ENCODE measurements at regions not wholly inside any gene's neighbourhood (a gene's known extent, or its start where the extent isn't known, plus 50 kb on each side); places are given as distances from the start of the nearest gene placed in this dataset.

DNA sequence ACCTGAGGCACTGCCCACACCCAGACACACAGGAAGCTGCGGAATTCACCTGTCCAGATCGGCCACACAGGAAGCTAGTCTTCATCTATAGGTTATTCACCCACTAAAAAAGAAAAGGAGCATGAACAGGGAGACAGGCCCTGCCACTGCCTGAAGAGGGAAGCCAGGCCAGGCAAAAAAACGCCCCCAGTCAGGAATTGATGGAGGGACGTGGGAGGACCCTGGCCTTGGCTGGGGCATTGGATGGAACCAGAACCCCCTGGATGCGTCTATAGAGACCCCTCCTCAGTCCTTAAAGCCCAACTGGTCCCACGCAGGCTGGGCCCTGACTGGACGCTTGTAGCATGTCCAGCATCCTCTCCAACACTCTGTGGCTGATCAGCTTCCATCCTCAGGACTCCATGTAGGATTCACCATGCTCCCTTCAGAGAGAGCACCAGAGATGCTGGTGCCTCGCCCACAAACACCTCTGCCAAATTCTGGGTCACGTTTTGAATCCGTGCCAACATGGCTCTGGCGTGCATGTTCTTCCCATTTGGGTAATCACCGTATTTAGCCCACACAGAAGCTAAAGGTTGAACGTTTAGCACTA is 259.3 kb upstream of the TCERG1L start:
- intact Hi-C loops (cut with micrococcal nuclease) = no loop called here
- H3K36me3 Mint-ChIP-seq (ENCODE audit: low read depth) = no peaks in the 10 kb centered on the region
- POLR2A ChIA-PET = no interaction called here
- H3K4me1 Mint-ChIP-seq (ENCODE audit: low read depth) = no peaks in the 10 kb centered on the region
- H3K4me3 Mint-ChIP-seq = no peak overlapping the region
- no peak overlapping the region for H3K27ac Mint-ChIP-seq
- no peak for DNase-seq
- TF ChIP-seq, protein P1, sequence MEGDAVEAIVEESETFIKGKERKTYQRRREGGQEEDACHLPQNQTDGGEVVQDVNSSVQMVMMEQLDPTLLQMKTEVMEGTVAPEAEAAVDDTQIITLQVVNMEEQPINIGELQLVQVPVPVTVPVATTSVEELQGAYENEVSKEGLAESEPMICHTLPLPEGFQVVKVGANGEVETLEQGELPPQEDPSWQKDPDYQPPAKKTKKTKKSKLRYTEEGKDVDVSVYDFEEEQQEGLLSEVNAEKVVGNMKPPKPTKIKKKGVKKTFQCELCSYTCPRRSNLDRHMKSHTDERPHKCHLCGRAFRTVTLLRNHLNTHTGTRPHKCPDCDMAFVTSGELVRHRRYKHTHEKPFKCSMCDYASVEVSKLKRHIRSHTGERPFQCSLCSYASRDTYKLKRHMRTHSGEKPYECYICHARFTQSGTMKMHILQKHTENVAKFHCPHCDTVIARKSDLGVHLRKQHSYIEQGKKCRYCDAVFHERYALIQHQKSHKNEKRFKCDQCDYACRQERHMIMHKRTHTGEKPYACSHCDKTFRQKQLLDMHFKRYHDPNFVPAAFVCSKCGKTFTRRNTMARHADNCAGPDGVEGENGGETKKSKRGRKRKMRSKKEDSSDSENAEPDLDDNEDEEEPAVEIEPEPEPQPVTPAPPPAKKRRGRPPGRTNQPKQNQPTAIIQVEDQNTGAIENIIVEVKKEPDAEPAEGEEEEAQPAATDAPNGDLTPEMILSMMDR (IDR thresholded peaks at IDR 0.05) = no peak
- peaks cover 3% of the 10 kb centered on the region for H3K9me3 Mint-ChIP-seq
- no peaks in the 10 kb centered on the region for H3K27me3 Mint-ChIP-seq
- ATAC-seq = no peak
- CTCF ChIA-PET = no interaction called here

DNA sequence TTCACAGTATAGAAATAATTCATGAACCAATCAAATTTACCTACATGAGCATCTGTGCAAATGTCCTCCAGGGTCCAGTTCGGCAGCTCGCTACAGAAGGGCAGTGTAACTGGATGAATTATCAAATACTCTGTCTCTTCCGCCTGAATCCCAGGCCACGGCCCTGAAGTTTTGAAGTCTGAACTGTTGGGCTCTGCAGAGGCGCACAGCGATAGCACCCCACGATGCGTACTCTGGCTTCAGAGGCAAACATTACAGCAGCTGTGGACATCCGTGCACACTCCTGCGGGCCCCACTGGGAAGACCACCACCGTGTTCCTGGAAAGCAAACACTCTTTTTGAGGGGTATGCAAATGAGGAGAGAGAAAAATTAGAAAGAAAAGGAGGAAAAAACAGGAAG is 259.8 kb upstream of the TCERG1L start:
- intact Hi-C loops (cut with micrococcal nuclease) = no loop called here
- TF ChIP-seq, protein P1 (IDR thresholded peaks at IDR 0.05) = no peak
- DNase-seq (no peak), ATAC-seq (no peak)
- Mint-ChIP-seq H3K36me3 (ENCODE audit: low read depth) (no peaks in the 10 kb centered on the region), H3K27ac (no peak overlapping the region), H3K4me1 (ENCODE audit: low read depth) (no peaks in the 10 kb centered on the region), H3K4me3 (no peak overlapping the region), H3K9me3 (no peaks in the 10 kb centered on the region), H3K27me3 (no peaks in the 10 kb centered on the region)
- POLR2A ChIA-PET = no interaction called here
- CTCF ChIA-PET = no interaction called here

DNA sequence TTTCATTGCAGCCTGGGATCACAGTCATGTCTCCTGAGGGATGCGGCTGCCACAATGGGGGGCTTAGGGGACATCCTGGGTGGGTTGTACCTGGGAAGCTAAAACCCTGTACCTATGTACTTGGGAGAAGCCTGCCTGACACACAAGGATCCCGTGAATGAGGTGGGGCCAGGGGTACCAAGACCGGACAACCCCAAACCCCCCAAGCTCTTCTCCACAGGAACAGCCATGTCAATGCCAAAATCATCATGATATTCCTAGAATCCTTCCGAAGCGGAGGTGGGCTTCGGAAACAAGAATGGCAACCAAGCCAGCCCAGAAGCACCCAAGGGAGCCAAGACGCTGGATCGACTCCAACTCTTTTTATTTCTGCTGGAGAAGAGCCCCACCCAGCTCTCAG is 260.3 kb upstream of the TCERG1L start:
- ChIA-PET CTCF (no interaction called here), POLR2A (no interaction called here)
- H3K4me3 Mint-ChIP-seq = no peak overlapping the region
- intact Hi-C loops (cut with micrococcal nuclease) = no loop called here
- no peak for DNase-seq
- H3K36me3 Mint-ChIP-seq (ENCODE audit: low read depth) = no peaks in the 10 kb centered on the region
- TF ChIP-seq, protein P1 (IDR thresholded peaks at IDR 0.05) = no peak
- ATAC-seq = no peak
- H3K27me3 Mint-ChIP-seq = no peaks in the 10 kb centered on the region
- no peaks in the 10 kb centered on the region for H3K4me1 Mint-ChIP-seq (ENCODE audit: low read depth)
- no peak overlapping the region for H3K27ac Mint-ChIP-seq
- H3K9me3 Mint-ChIP-seq = no peaks in the 10 kb centered on the region

DNA sequence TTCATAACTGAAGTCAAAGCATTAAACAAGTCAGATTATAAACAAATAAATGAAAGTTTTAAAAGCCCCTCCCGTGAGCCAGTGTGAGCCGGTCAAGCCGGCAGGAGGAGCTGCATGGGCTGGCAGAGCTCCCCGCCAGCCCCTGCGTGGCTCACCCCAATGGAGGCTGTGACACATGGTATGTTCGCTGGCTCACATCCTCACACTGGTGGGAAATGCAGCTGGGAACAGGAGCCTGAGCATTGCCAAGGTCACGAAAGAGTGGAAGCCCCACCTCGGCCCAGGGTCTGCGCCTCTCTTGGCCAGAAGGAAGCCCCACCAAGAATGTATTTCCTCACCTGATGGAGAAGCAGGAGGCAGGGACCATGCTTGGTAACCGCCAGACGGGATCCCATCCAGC is 261.7 kb upstream of the TCERG1L start:
- intact Hi-C loops (cut with micrococcal nuclease) = no loop called here
- DNase-seq = no peak
- H3K4me3 Mint-ChIP-seq = no peak overlapping the region
- H3K27me3 Mint-ChIP-seq = no peaks in the 10 kb centered on the region
- no peak overlapping the region for H3K27ac Mint-ChIP-seq
- H3K4me1 Mint-ChIP-seq (ENCODE audit: low read depth) = no peaks in the 10 kb centered on the region
- ChIA-PET CTCF (no interaction called here), POLR2A (no interaction called here)
- TF ChIP-seq, protein P1 (IDR thresholded peaks at IDR 0.05) = no peak
- no peaks in the 10 kb centered on the region for H3K36me3 Mint-ChIP-seq (ENCODE audit: low read depth)
- no peak for ATAC-seq
- H3K9me3 Mint-ChIP-seq = no peaks in the 10 kb centered on the region

DNA sequence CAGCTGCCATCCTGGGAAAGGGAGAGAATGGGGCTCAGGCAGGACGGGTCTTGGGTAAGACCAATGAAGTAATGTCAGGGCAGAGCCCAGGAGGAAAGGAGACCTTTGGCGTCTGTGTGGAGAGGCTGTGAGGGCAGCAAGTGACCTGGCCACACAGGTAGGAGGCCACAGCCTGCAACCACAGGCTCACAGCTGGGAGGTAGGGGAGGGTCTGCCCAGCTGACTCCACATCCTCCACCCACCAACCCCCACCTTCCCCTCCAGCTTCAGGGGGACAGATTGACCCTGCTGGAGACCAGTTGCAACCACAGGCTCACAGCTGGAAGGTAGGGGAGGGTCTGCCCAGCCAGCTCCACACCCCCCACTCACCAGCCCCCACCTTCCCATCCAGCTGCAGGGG is 262.2 kb upstream of the TCERG1L start:
- TF ChIP-seq, protein P1 (IDR thresholded peaks at IDR 0.05) = no peak
- ChIA-PET POLR2A (no interaction called here), CTCF (no interaction called here)
- no peak overlapping the region for H3K4me3 Mint-ChIP-seq
- no peaks in the 10 kb centered on the region for H3K4me1 Mint-ChIP-seq (ENCODE audit: low read depth)
- H3K9me3 Mint-ChIP-seq = no peaks in the 10 kb centered on the region
- intact Hi-C loops (cut with micrococcal nuclease) = no loop called here
- no peak overlapping the region for H3K27ac Mint-ChIP-seq
- H3K27me3 Mint-ChIP-seq = no peaks in the 10 kb centered on the region
- ATAC-seq = no peak
- DNase-seq = no peak
- H3K36me3 Mint-ChIP-seq (ENCODE audit: low read depth) = no peaks in the 10 kb centered on the region
